Erythroblast (primary cell): ENCODE measurements at regions not wholly inside any gene's neighbourhood (a gene's known extent, or its start where the extent isn't known, plus 50 kb on each side); places are given as distances from the start of the nearest gene placed in this dataset.

Experiments used
- GATA1 ChIP-seq: IDR thresholded peaks from 2 replicates; pipeline ENCODE4 v1.6.1; 2011; ENCODE audit warnings: low read depth, mild to moderate bottlenecking, control low read depth, low read length, moderate library complexity
- POLR2A ChIP-seq: IDR thresholded peaks from 2 replicates; pipeline ENCODE4 v1.6.1; 2011; ENCODE audit warnings: mild to moderate bottlenecking, low read length

DNA sequence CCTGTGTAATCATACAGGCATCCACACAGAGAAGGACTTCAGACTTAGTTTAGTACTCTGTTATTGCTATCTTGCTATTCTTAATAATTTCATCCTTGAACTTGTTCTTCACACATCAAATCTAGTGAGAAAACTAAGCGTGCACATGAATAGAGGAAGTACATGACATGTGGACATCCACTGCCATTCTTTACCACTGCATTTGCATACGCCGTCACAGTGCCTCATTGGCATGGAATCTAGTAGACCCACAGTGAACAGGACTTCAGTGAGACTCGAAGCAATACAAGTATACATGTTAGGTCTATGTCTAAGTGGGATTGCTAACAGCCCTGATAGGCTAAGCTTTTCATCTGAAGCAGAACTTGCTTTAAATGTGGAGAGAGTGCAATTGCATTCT is 592.1 kb downstream of the TLE4 start:
- TF ChIP-seq POLR2A = no peak
- TF ChIP-seq GATA1 = no peak
